Naive B cell (primary cell): ENCODE measurements at regions not wholly inside any gene's neighbourhood (a gene's known extent, or its start where the extent isn't known, plus 50 kb on each side); places are given as distances from the start of the nearest gene placed in this dataset.

Source experiments
- ATAC-seq, 2 donors: fragments of 150-1000 bp; cut with Tn5 transposase; 2 replicates each; pipeline ENCODE4 v1.10.0; 2021; ENCODE audit warnings: low read depth in 2 of 2, mild to moderate bottlenecking in 2 of 2, moderate library complexity in 2 of 2
- DNase-seq: peaks from one replicate; pipeline ENCODE4 v3.0.0; 2022
- H3K27ac Mint-ChIP-seq, 6 donors: one replicate each; pipeline ENCODE4 v1.8.0; 2020 to 2022; ENCODE audit warnings: mild to moderate bottlenecking in 6 of 6, mixed read lengths in 6 of 6, moderate library complexity in 5 of 6, inconsistent platforms in 2 of 6
- H3K27me3 Mint-ChIP-seq, 3 donors: one replicate each; pipeline ENCODE4 v1.8.0; 2021 to 2022; ENCODE audit warnings: mixed read lengths in 3 of 3, mild to moderate bottlenecking in 1 of 3
- H3K36me3 Mint-ChIP-seq, 2 donors: one replicate each; pipeline ENCODE4 v1.8.0; 2020 to 2022; ENCODE audit warnings: mixed read lengths in 2 of 2, inconsistent platforms in 1 of 2, mild to moderate bottlenecking in 1 of 2
- H3K4me1 Mint-ChIP-seq, 3 donors: one replicate each; pipeline ENCODE4 v1.8.0; 2020 to 2022; ENCODE audit warnings: mixed read lengths in 3 of 3, inconsistent platforms in 1 of 3, mild to moderate bottlenecking in 1 of 3, moderate library complexity in 1 of 3
- H3K4me3 Mint-ChIP-seq, 8 donors: one replicate each; pipeline ENCODE4 v1.8.0; 2020 to 2022; ENCODE audit warnings: mild to moderate bottlenecking in 8 of 8, mixed read lengths in 8 of 8, moderate library complexity in 8 of 8, inconsistent platforms in 2 of 8
- H3K9me3 Mint-ChIP-seq, 7 donors: one replicate each; pipeline ENCODE4 v1.8.0; 2020 to 2022; ENCODE audit warnings: mixed read lengths in 7 of 7, mild to moderate bottlenecking in 5 of 7, inconsistent platforms in 2 of 7, moderate library complexity in 1 of 7

DNA sequence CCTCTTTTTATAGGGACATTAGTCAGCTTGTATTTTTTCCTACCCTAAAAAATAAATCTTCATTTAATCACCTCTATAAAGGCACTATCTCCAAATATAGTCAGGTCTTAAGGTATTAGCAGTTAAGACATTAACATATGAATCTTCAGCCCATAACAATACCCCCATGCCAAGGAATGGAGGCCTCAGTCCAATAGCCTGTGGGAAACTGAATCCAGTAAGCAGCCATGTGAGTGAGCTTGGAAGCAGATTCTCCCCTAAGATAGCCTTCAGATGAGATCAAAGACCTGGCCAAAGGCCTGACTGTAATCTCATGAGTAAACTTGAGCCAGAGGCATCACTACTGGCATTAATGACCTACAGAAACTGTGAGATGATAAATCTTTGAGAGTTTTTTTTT, 232.1 kb upstream of the SYT10 start:
- H3K36me3 Mint-ChIP-seq: no peaks in the 10 kb centered on the region
- ATAC-seq (no peak), DNase-seq (no peak)

DNA sequence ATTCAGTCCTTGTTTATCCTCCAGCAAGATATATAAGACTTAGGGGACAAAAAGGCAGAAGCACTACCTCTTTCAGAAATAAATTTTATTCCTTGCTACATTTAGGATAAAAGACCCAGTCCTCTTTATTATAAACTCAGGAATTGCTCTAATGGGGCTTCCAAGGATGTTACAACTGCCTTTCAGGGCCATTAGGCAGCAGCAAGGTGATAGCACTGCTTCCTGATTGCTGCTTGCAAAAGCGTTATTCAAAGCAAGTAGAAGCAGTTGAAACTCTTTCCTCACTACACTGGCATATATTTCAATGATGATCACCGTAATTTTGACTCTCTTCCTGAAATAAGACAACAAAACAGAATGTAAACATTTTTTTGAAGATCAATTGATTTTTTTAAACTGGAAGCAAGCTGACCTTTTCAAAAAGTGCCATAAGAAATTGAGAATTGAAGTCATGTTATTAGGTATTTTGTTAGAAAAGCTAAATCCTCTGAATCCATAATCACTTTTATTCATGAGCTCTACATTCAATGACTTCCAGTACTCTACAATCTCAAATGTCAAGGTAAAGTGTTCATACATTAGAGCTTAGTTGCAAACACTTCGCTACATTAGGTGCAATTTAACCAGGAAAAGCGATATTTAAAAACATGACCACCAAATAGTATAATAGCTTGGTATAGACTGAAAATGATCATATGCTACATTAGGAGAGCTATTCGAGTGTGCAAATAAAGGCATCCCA, 233.4 kb upstream of the SYT10 start:
- Mint-ChIP-seq H3K27me3 (no peaks in the 10 kb centered on the region), H3K4me3 (no peak overlapping the region), H3K9me3 (peaks cover 0 to 4% (median 0%) of the 10 kb centered on the region in 7 donors), H3K27ac (no peak overlapping the region), H3K36me3 (no peaks in the 10 kb centered on the region), H3K4me1 (no peaks in the 10 kb centered on the region)
- no peak for ATAC-seq
- no peak for DNase-seq

More for the DNA sequence above, 232.1 kb upstream of the SYT10 start:
- Mint-ChIP-seq H3K9me3 (peaks cover 0 to 4% (median 0%) of the 10 kb centered on the region in 7 donors), H3K27ac (no peak overlapping the region), H3K4me3 (no peak overlapping the region), H3K4me1 (no peaks in the 10 kb centered on the region), H3K27me3 (no peaks in the 10 kb centered on the region)

- H3K4me1 Mint-ChIP-seq: no peaks in the 10 kb centered on the region
- ATAC-seq (no peak), DNase-seq (no peak)
- H3K4me3 Mint-ChIP-seq: no peak overlapping the region
- no peaks in the 10 kb centered on the region for H3K36me3 Mint-ChIP-seq
- peaks cover 0 to 4% (median 0%) of the 10 kb centered on the region in 7 donors for H3K9me3 Mint-ChIP-seq
- H3K27ac Mint-ChIP-seq: no peak overlapping the region
- H3K27me3 Mint-ChIP-seq: no peaks in the 10 kb centered on the region
These were observed 237.2 kb upstream of the SYT10 start for GRCh38 chr12:33676866-33677265.

- ATAC-seq: no peak
- Mint-ChIP-seq H3K27ac (no peak overlapping the region), H3K4me3 (no peak overlapping the region), H3K9me3 (no peaks in the 10 kb centered on the region), H3K4me1 (no peaks in the 10 kb centered on the region), H3K36me3 (no peaks in the 10 kb centered on the region), H3K27me3 (no peaks in the 10 kb centered on the region)
- DNase-seq: no peak
These were observed 238.8 kb upstream of the SYT10 start for GRCh38 chr12:33678221-33678964.

- Mint-ChIP-seq H3K36me3 (no peaks in the 10 kb centered on the region), H3K4me1 (no peaks in the 10 kb centered on the region), H3K4me3 (no peak overlapping the region), H3K27me3 (no peaks in the 10 kb centered on the region), H3K27ac (no peak overlapping the region), H3K9me3 (peaks cover 0 to 10% (median 8%) of the 10 kb centered on the region in 7 donors)
- ATAC-seq (no peak), DNase-seq (no peak)
These were observed 250.9 kb upstream of the SYT10 start for GRCh38 chr12:33690562-33690961.

DNA sequence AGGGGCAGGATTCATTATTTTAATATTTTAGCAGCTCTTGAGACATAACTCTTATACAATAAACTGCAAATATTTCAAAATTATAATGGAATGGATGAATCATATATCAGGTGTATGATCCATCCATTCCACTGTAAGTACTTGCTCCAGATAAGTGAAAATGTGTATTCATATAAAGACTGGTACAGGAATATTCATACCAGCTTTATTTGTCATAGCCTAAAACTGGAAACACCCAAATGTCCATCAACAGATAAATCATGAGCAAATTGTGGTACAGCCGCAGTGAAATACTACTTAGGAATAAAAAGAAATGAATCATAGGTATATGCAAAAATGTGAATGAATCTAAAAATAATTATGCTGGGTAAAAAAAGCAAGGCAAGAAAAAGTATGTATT, 263.6 kb upstream of the SYT10 start:
- Mint-ChIP-seq H3K36me3 (no peaks in the 10 kb centered on the region), H3K27ac (no peak overlapping the region), H3K27me3 (no peaks in the 10 kb centered on the region), H3K9me3 (peaks cover 0 to 10% (median 2%) of the 10 kb centered on the region in 7 donors), H3K4me3 (no peak overlapping the region), H3K4me1 (no peaks in the 10 kb centered on the region)
- DNase-seq: no peak
- ATAC-seq: no peak

- no peak for DNase-seq
- H3K4me3 Mint-ChIP-seq: no peak overlapping the region
- H3K27me3 Mint-ChIP-seq: no peaks in the 10 kb centered on the region
- peaks cover 0 to 5% (median 2%) of the 10 kb centered on the region in 7 donors for H3K9me3 Mint-ChIP-seq
- no peaks in the 10 kb centered on the region for H3K36me3 Mint-ChIP-seq
- H3K27ac Mint-ChIP-seq: no peak overlapping the region
- H3K4me1 Mint-ChIP-seq: no peaks in the 10 kb centered on the region
- ATAC-seq: no peak
These were observed 267.3 kb upstream of the SYT10 start for GRCh38 chr12:33706927-33707326.

- DNase-seq (no peak), ATAC-seq (no peak)
- Mint-ChIP-seq H3K27ac (peak overlapping the region in 1 of 6 donors; percentile 36), H3K9me3 (peaks cover 0 to 5% (median 2%) of the 10 kb centered on the region in 7 donors), H3K4me1 (no peaks in the 10 kb centered on the region), H3K4me3 (no peak overlapping the region), H3K27me3 (no peaks in the 10 kb centered on the region), H3K36me3 (no peaks in the 10 kb centered on the region)
These were observed 269.3 kb upstream of the SYT10 start for GRCh38 chr12:33708935-33709334.

DNA sequence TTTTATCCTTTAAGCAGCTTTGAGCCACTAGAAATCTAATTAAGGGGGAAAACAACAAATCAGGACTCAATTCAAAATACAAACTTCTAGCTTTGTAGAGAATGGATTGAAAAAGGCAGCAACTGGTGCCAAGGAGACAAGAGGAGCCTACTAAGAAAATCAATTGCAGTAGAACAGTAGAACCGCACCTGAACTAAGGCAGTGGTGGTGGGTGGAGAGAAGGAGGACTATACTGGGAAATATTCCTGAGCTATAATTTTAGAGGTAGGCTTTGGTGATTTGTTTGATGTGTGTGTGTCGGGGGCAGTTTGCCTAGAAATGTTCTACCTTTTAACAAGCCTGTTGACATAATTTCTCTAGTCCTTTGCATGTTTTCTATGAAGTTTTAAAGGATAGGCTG, 270.9 kb upstream of the SYT10 start:
- ATAC-seq (no peak), DNase-seq (no peak)
- Mint-ChIP-seq H3K9me3 (peaks cover 0 to 5% (median 0%) of the 10 kb centered on the region in 7 donors), H3K4me1 (no peaks in the 10 kb centered on the region), H3K4me3 (no peak overlapping the region), H3K27me3 (no peaks in the 10 kb centered on the region), H3K27ac (no peak overlapping the region), H3K36me3 (no peaks in the 10 kb centered on the region)

- DNase-seq (no peak), ATAC-seq (no peak)
- Mint-ChIP-seq H3K9me3 (peaks cover 0 to 12% (median 3%) of the 10 kb centered on the region in 7 donors), H3K4me1 (no peaks in the 10 kb centered on the region), H3K27ac (no peak overlapping the region), H3K4me3 (no peak overlapping the region), H3K36me3 (no peaks in the 10 kb centered on the region), H3K27me3 (no peaks in the 10 kb centered on the region)
These were observed 279.0 kb upstream of the SYT10 start for GRCh38 chr12:33718631-33719030.

DNA sequence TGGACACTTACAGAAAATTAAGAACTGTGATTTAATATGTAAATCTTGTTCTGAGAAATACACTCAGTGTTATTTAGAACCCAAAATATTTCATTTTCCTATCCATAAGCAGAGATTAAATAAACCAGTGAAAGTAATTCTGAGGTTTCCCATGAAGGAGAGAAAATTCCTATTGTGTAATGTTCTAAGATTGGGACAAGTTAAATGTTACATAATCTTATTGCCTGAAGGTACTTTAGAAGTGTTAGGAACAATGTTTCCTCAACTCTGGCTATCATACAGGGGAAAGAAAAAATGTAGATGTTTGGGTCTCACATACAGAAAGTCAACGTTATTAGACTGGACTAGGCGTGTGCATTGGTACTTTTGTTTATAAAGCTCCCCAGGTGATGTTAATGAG, 281.9 kb upstream of the SYT10 start:
- no peaks in the 10 kb centered on the region for H3K4me1 Mint-ChIP-seq
- H3K4me3 Mint-ChIP-seq: no peak overlapping the region
- H3K36me3 Mint-ChIP-seq: no peaks in the 10 kb centered on the region
- peaks cover 3 to 22% (median 9%) of the 10 kb centered on the region in 7 donors for H3K9me3 Mint-ChIP-seq
- H3K27me3 Mint-ChIP-seq: no peaks in the 10 kb centered on the region
- no peak overlapping the region for H3K27ac Mint-ChIP-seq
- DNase-seq (no peak), ATAC-seq (no peak)

GRCh38 chr12:33724867-33725266, 285.2 kb upstream of the SYT10 start:
- no peak for ATAC-seq
- no peak overlapping the region for H3K4me3 Mint-ChIP-seq
- H3K4me1 Mint-ChIP-seq: no peaks in the 10 kb centered on the region
- no peak for DNase-seq
- peaks cover 0 to 8% of the 10 kb centered on the region in 2 donors for H3K36me3 Mint-ChIP-seq
- H3K9me3 Mint-ChIP-seq: peaks cover 13 to 42% (median 14%) of the 10 kb centered on the region in 7 donors
- H3K27ac Mint-ChIP-seq: no peak overlapping the region
- no peaks in the 10 kb centered on the region for H3K27me3 Mint-ChIP-seq

- DNase-seq (no peak), ATAC-seq (no peak)
- Mint-ChIP-seq H3K27ac (no peak overlapping the region), H3K9me3 (peaks cover 4 to 15% (median 11%) of the 10 kb centered on the region in 7 donors), H3K27me3 (no peaks in the 10 kb centered on the region), H3K4me3 (no peak overlapping the region), H3K4me1 (no peaks in the 10 kb centered on the region), H3K36me3 (peaks cover 0 to 7% of the 10 kb centered on the region in 2 donors)
These were observed 287.4 kb upstream of the ALG10 start for GRCh38 chr12:33734871-33735270.

GRCh38 chr12:33752854-33753253, 269.4 kb upstream of the ALG10 start:
- Mint-ChIP-seq H3K4me1 (no peaks in the 10 kb centered on the region), H3K27ac (no peak overlapping the region), H3K27me3 (no peaks in the 10 kb centered on the region), H3K9me3 (peaks cover 0 to 15% (median 5%) of the 10 kb centered on the region in 7 donors), H3K4me3 (no peak overlapping the region), H3K36me3 (no peaks in the 10 kb centered on the region)
- no peak for DNase-seq
- ATAC-seq: no peak
